ENCODE measurements at regions not wholly inside any gene's neighbourhood (a gene's known extent, or its start where the extent isn't known, plus 50 kb on each side); places are given as distances from the start of the nearest gene placed in this dataset.

DNA sequence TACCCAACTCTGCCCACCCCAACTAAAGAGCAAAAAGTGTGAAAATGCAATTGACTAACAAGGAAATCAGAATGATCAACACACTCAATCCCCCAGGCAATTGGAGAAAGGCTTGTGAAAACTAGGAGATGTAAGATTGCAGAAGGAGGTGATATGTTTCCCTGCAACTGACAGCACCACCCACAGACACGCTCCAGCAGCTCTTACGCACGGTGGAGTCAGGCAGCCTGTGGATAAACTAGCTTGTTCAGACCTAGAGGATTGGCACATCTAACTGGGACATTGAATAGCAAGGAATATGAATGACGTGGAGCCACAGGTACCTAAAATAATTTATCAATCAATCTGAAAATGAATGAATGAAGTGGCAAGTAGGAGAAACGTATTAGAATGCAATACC, 125.7 kb upstream of the MYO3A start:
- Histone ChIP-seq H3K9ac (ENCODE audit: low read length) (no peak overlapping the region), H2AFZ (ENCODE audit: low read depth, low read length, severe bottlenecking) (no peak overlapping the region), H3K4me3 (ENCODE audit: insufficient read depth, low read length, poor library complexity, severe bottlenecking) (no peak overlapping the region), H3K4me2 (ENCODE audit: low read depth, low read length, poor library complexity, severe bottlenecking) (no peak overlapping the region), H3K36me3 (ENCODE audit: low read length) (no peaks in the 10 kb centered on the region), H3K27ac (ENCODE audit: low read depth, low read length) (no peak overlapping the region), H3F3A (ENCODE audit: insufficient read depth) (no peaks in the 10 kb centered on the region), H4K20me1 (ENCODE audit: low read depth, low read length) (no peaks in the 10 kb centered on the region), H3K27me3 (ENCODE audit: low read length) (no peaks in the 10 kb centered on the region), H3K9me2 (replicated peaks; ENCODE audit: insufficient read depth, low read length) (no peaks in the 10 kb centered on the region), H3K9me3 (ENCODE audit: insufficient read depth, low read length) (no peaks in the 10 kb centered on the region), H3K79me2 (ENCODE audit: insufficient read depth, low read length) (no peaks in the 10 kb centered on the region)
- no peak for TF ChIP-seq EZH2phosphoT487 (conservative IDR thresholded peaks at IDR 0.05; ENCODE audit: low read length)
- TF ChIP-seq, protein P1, sequence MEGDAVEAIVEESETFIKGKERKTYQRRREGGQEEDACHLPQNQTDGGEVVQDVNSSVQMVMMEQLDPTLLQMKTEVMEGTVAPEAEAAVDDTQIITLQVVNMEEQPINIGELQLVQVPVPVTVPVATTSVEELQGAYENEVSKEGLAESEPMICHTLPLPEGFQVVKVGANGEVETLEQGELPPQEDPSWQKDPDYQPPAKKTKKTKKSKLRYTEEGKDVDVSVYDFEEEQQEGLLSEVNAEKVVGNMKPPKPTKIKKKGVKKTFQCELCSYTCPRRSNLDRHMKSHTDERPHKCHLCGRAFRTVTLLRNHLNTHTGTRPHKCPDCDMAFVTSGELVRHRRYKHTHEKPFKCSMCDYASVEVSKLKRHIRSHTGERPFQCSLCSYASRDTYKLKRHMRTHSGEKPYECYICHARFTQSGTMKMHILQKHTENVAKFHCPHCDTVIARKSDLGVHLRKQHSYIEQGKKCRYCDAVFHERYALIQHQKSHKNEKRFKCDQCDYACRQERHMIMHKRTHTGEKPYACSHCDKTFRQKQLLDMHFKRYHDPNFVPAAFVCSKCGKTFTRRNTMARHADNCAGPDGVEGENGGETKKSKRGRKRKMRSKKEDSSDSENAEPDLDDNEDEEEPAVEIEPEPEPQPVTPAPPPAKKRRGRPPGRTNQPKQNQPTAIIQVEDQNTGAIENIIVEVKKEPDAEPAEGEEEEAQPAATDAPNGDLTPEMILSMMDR (IDR thresholded peaks at IDR 0.05; ENCODE audit: insufficient read depth, low read length, poor library complexity, severe bottlenecking) = no peak

DNA sequence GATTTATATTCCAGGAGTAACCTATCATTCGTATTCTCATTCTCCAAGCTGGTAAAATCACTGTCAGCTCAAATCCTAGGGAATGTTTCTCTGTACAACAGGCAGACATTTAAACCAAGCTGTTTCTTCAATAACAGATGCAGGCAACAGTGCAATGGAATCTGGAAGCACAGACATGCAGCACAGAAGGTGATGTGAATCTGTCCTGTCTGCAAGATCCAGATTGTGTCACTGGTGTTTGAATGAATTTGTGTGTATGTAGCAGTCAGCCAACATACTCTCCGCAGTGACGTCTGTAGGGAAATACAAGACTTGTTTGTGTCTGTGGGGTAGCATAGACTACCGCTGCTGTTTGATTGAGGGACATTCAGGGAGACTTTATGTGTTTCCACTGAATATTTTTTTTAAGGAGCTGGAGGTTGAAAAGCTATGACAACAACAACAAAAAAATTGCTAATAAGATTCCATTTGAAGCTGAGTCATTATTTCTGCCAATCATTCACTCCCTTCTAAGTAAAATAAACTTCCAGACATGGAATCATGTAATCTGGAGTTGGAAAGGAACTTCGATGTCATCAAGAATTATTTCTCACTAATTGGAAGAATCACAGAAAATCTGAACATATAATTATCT, 122.9 kb upstream of the MYO3A start:
- no peaks in the 10 kb centered on the region for H3K79me2 ChIP-seq (ENCODE audit: insufficient read depth, low read length)
- no peaks in the 10 kb centered on the region for H4K20me1 ChIP-seq (ENCODE audit: low read depth, low read length)
- H3K27ac ChIP-seq (ENCODE audit: low read depth, low read length) = no peak overlapping the region
- H3K4me3 ChIP-seq (ENCODE audit: insufficient read depth, low read length, poor library complexity, severe bottlenecking) = no peak overlapping the region
- H2AFZ ChIP-seq (ENCODE audit: low read depth, low read length, severe bottlenecking) = no peak overlapping the region
- no peaks in the 10 kb centered on the region for H3K9me3 ChIP-seq (ENCODE audit: insufficient read depth, low read length)
- TF ChIP-seq EZH2phosphoT487 (conservative IDR thresholded peaks at IDR 0.05; ENCODE audit: low read length) = no peak
- TF ChIP-seq, protein P1 (IDR thresholded peaks at IDR 0.05; ENCODE audit: insufficient read depth, low read length, poor library complexity, severe bottlenecking) = no peak
- no peaks in the 10 kb centered on the region for H3K36me3 ChIP-seq (ENCODE audit: low read length)
- no peak overlapping the region for H3K4me2 ChIP-seq (ENCODE audit: low read depth, low read length, poor library complexity, severe bottlenecking)
- no peak overlapping the region for H3K9ac ChIP-seq (ENCODE audit: low read length)
- no peaks in the 10 kb centered on the region for H3K9me2 ChIP-seq (replicated peaks; ENCODE audit: insufficient read depth, low read length)
- H3F3A ChIP-seq (ENCODE audit: insufficient read depth) = no peaks in the 10 kb centered on the region
- no peaks in the 10 kb centered on the region for H3K27me3 ChIP-seq (ENCODE audit: low read length)

DNA sequence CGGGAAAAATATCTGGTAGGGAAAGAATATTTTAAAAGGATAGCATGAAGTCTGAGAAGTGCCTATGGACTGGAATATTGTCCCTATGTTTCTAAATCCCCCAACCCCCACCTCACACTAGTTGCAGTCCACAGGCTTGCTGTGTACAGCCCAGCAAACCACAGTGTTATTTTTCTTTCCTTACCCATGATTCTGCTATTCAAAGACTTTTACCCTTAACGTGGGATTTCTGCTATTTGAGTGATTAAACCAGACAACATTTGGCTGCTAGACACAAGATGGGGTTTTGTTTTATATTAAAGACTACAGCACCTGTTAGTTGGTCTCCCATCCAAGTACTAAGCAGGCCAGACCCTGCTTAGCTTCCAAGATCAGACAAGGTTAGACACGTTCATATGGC, 120.5 kb upstream of the MYO3A start:
- no peaks in the 10 kb centered on the region for H3K27me3 ChIP-seq (ENCODE audit: low read length)
- no peak overlapping the region for H3K9ac ChIP-seq (ENCODE audit: low read length)
- H3K9me3 ChIP-seq (ENCODE audit: insufficient read depth, low read length) = no peaks in the 10 kb centered on the region
- no peaks in the 10 kb centered on the region for H3F3A ChIP-seq (ENCODE audit: insufficient read depth)
- no peak overlapping the region for H2AFZ ChIP-seq (ENCODE audit: low read depth, low read length, severe bottlenecking)
- H3K79me2 ChIP-seq (ENCODE audit: insufficient read depth, low read length) = no peaks in the 10 kb centered on the region
- no peak overlapping the region for H3K4me3 ChIP-seq (ENCODE audit: insufficient read depth, low read length, poor library complexity, severe bottlenecking)
- TF ChIP-seq, protein P1 (IDR thresholded peaks at IDR 0.05; ENCODE audit: insufficient read depth, low read length, poor library complexity, severe bottlenecking) = no peak
- TF ChIP-seq EZH2phosphoT487 (conservative IDR thresholded peaks at IDR 0.05; ENCODE audit: low read length) = no peak
- H3K4me2 ChIP-seq (ENCODE audit: low read depth, low read length, poor library complexity, severe bottlenecking) = no peak overlapping the region
- no peaks in the 10 kb centered on the region for H4K20me1 ChIP-seq (ENCODE audit: low read depth, low read length)
- H3K27ac ChIP-seq (ENCODE audit: low read depth, low read length) = no peak overlapping the region
- H3K36me3 ChIP-seq (ENCODE audit: low read length) = no peaks in the 10 kb centered on the region
- no peaks in the 10 kb centered on the region for H3K9me2 ChIP-seq (replicated peaks; ENCODE audit: insufficient read depth, low read length)

All from SU-DHL-6 (cell line).